GM18870 (cell line): ENCODE measurements at regions not wholly inside any gene's neighbourhood (a gene's known extent, or its start where the extent isn't known, plus 50 kb on each side); places are given as distances from the start of the nearest gene placed in this dataset.

Experiments
- ATAC-seq: cut with Tn5 transposase; IDR thresholded peaks from one replicate; pipeline ENCODE4 v1.9.1; 2021; ENCODE audit warnings: moderate library complexity; ENCODE audit not compliant: unreplicated experiment

GRCh38 chr9:73219985-73220626, 68.4 kb downstream of the ANXA1 start:
- peak; percentile 89 for ATAC-seq

GRCh38 chr9:73223594-73223993, 71.9 kb downstream of the ANXA1 start:
- no peak for ATAC-seq

- no peak for ATAC-seq
These were observed 77.9 kb downstream of the ANXA1 start for GRCh38 chr9:73229543-73229942.

- ATAC-seq: no peak
These were observed 78.6 kb downstream of the ANXA1 start for GRCh38 chr9:73230251-73230650.

GRCh38 chr9:73231203-73231602, 79.5 kb downstream of the ANXA1 start:
- no peak for ATAC-seq

- ATAC-seq: no peak
These were observed 81.8 kb downstream of the ANXA1 start for GRCh38 chr9:73233359-73234007.

- no peak for ATAC-seq
These were observed 82.3 kb downstream of the ANXA1 start for GRCh38 chr9:73234008-73234360.

GRCh38 chr9:73237140-73237539, 85.5 kb downstream of the ANXA1 start:
- no peak for ATAC-seq

GRCh38 chr9:73239570-73240265, 88.1 kb downstream of the ANXA1 start:
- ATAC-seq: no peak

- no peak for ATAC-seq
These were observed 91.4 kb downstream of the ANXA1 start for GRCh38 chr9:73243078-73243477.

GRCh38 chr9:73259086-73259696, 107.5 kb downstream of the ANXA1 start:
- ATAC-seq: no peak

- ATAC-seq: no peak
These were observed 108.8 kb downstream of the ANXA1 start for GRCh38 chr9:73260506-73260905.

GRCh38 chr9:73264631-73265030, 113.0 kb downstream of the ANXA1 start:
- no peak for ATAC-seq

GRCh38 chr9:73265876-73266275, 114.2 kb downstream of the ANXA1 start:
- ATAC-seq: no peak

- no peak for ATAC-seq
These were observed 117.9 kb downstream of the ANXA1 start for GRCh38 chr9:73269430-73270101.

- ATAC-seq: peak; percentile 89
These were observed 119.5 kb downstream of the ANXA1 start for GRCh38 chr9:73270967-73271721.

- no peak for ATAC-seq
These were observed 128.4 kb downstream of the ANXA1 start for GRCh38 chr9:73280113-73280512.

GRCh38 chr9:73284377-73284776, 132.7 kb downstream of the ANXA1 start:
- ATAC-seq: no peak

- ATAC-seq: no peak
These were observed 142.7 kb downstream of the ANXA1 start for GRCh38 chr9:73294336-73294735.

- ATAC-seq: no peak
These were observed 174.3 kb downstream of the ANXA1 start for GRCh38 chr9:73325983-73326382.

GRCh38 chr9:73327149-73327548, 175.5 kb downstream of the ANXA1 start:
- no peak for ATAC-seq
